Aorta (tissue), 5 donors: ENCODE measurements at regions not wholly inside any gene's neighbourhood (a gene's known extent, or its start where the extent isn't known, plus 50 kb on each side); places are given as distances from the start of the nearest gene placed in this dataset.
"Not testable (repeated sequence)": the region's sequence is repeated elsewhere in the genome, so short reads cannot be mapped to it uniquely, and the experiment has no call there.

ENCODE experiments used
- ATAC-seq: fragments of 200-7000 bp; cut with Tn5 transposase; one replicate; pipeline ENCODE4 v1.9.1; 2022; ENCODE audit warnings: moderate library complexity; ENCODE audit not compliant: low FRiP score
- DNase-seq, 2 donors: peaks; one replicate each; pipeline ENCODE4 v3.0.0-alpha.2; 2020
- H3K27ac ChIP-seq, 2 donors: one replicate each; pipeline ENCODE4 v1.5.1; 2013; ENCODE audit warnings: low read length in 2 of 2, mild to moderate bottlenecking in 2 of 2, moderate library complexity in 2 of 2, control low read depth in 1 of 2, inconsistent platforms in 1 of 2, low read depth in 1 of 2
- H3K27me3 ChIP-seq, 2 donors: one replicate each; pipeline ENCODE4 v1.6.1; 2013; ENCODE audit warnings: control low read depth in 1 of 2, low read length in 1 of 2, mild to moderate bottlenecking in 1 of 2, moderate library complexity in 1 of 2; ENCODE audit not compliant: insufficient read depth in 2 of 2, control insufficient read depth in 1 of 2
- H3K36me3 ChIP-seq, 2 donors: one replicate each; pipeline ENCODE4 v1.6.1; 2013; ENCODE audit warnings: control low read depth in 1 of 2, low read length in 1 of 2, mild to moderate bottlenecking in 1 of 2; ENCODE audit not compliant: insufficient read depth in 2 of 2, control insufficient read depth in 1 of 2
- H3K4me1 ChIP-seq, 2 donors: one replicate each; pipeline ENCODE4 v1.6.1; 2013; ENCODE audit warnings: low read length in 2 of 2, control low read depth in 1 of 2, mild to moderate bottlenecking in 1 of 2, moderate library complexity in 1 of 2; ENCODE audit not compliant: insufficient read depth in 2 of 2, control insufficient read depth in 1 of 2
- H3K4me3 ChIP-seq, 2 donors: one replicate each; pipeline ENCODE4 v1.5.1; 2013; ENCODE audit warnings: low read length in 2 of 2, control low read depth in 1 of 2, mild to moderate bottlenecking in 1 of 2
- H3K9me3 ChIP-seq: one replicate; pipeline ENCODE4 v1.6.1; 2013; ENCODE audit warnings: mild to moderate bottlenecking, low read length; ENCODE audit not compliant: control insufficient read depth
- WGBS, 2 donors: extraction: QIAGEN DNeasy Blood & Tissue Kit; methylation state at CpG; one replicate each; pipeline ENCODE4 v1.1.7; 2013; 5-methylcytosine and 5-hydroxymethylcytosine counted together
- intact Hi-C, 2 donors: fragments of 100-400 bp; cut with DNase I; formaldehyde crosslinking; loops; one replicate each; pipeline versions ENCODE4 v1.14.2 to v1.15.0; 2022
- donor health status: healthy with polysubstance abuse.
- donor health status: Bipolar disorder and iron deficiency.
- donor health status: DM: no; HTN: no; CAD: no.
- donor health status: DM: no; HTN: no; CAD: no.
- donor health status: DM: yes; HTN: yes; CAD: no.

DNA sequence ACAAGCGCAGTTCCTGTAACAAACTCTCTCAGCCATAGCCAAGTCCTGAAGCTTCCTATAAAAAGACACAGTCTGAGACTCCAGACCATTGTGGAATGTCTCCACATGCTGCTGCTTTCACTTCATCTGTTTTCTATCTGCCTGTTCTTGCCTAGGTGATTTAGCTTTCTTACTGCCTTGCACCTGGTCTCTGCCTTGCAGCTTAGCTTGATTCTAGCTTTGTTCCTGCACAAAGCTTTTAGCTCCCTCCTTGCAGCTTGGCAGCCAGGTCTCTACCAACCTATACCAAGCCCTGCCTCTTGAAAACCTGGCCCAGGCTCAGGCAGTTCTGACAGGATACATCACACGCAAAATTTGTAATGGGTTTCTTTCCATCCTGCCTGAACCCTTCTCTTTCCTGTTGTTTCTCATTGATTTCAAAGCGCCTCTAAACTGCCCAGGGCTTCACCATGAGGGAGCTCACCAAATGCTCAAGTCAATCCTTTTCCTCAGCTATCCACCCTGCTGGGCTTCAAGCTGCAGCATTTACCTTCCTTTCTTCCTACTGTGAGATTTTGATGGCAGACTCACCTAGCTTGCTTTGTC is 941.3 kb upstream of the NXPH2 start:
- Histone ChIP-seq H3K9me3 (no peaks in the 10 kb centered on the region), H3K4me3 (no peak overlapping the region), H3K36me3 (no peaks in the 10 kb centered on the region), H3K4me1 (no peaks in the 10 kb centered on the region), H3K27ac (no peak overlapping the region), H3K27me3 (no peaks in the 10 kb centered on the region)
- intact Hi-C loops, result no loop called here
- DNase-seq, result no peak
- ATAC-seq, result no peak
- WGBS, 2 donors, result 24 to 48% methylated on average over 3 of the region's 3 CpGs

DNA sequence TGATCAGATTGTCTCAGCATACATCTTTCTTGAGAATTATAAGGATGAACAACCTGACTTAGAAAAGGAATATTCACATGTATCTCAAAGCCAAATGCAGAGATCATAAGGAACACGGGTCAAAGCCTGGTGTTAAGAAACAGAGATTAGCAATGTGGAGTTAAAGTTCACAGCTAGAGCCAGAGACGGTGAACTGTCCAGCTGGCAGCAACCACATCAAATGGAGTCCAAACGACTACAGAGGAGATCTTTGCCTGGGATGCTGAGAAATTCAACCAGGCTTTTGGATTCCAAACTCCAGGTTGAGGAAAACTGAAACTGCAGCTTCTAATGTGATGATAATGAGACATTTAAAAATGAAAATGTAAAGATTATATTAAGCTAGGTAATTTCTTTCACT is 939.9 kb upstream of the NXPH2 start:
- Histone ChIP-seq H3K36me3 (no peaks in the 10 kb centered on the region), H3K27me3 (no peaks in the 10 kb centered on the region), H3K4me1 (no peaks in the 10 kb centered on the region), H3K27ac (no peak overlapping the region), H3K4me3 (no peak overlapping the region), H3K9me3 (no peaks in the 10 kb centered on the region)
- DNase-seq (no peak), ATAC-seq (no peak)
- intact Hi-C loops, result no loop called here
- 5 to 12% methylated on average over 3 of the region's 3 CpGs for WGBS, 2 donors

DNA sequence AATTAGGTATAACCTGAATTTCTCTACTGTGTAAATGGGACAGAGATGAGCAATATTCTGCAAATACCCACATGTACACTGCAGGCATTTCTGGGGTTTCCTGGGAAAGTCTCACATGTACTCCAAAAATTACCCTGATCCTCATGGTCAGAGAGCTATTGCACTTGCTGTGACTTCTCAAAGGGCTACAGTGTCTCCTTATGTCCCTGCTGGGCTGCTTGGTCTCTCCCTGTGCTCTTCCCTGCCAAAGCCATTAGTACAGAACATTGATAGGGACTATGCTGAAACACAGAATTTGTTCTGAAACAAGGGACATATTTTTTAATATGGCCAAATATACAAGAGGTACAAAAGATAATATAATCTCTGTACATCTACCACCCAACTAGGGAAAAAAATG is 924.4 kb upstream of the NXPH2 start:
- H3K36me3 ChIP-seq, result no peaks in the 10 kb centered on the region
- ATAC-seq, result no peak
- H3K27ac ChIP-seq, result no peak overlapping the region
- intact Hi-C loops, result no loop called here
- H3K4me3 ChIP-seq, result no peak overlapping the region
- H3K4me1 ChIP-seq, result no peaks in the 10 kb centered on the region
- DNase-seq, result no peak
- no peaks in the 10 kb centered on the region for H3K27me3 ChIP-seq
- H3K9me3 ChIP-seq, result peaks cover 1% of the 10 kb centered on the region

DNA sequence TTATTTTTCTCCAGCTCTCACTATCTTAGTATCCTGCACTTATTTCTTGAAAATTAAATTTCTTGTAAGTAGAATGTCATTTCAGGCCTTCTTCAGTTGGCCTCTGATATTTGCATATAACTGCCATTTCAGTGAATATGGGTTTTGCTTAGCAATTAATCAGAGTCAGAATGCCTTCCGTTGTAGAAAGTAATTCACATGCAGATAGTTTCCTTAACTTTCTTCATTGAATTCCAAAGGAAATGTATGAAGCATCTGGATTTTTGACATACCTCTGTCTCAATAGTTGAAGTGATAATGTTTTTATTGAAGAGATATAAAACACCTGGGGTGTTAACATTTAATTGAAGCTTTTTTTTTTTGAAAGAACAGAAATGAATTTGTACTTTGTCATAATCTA is 914.1 kb upstream of the NXPH2 start:
- intact Hi-C loops, result no loop called here
- no peak for DNase-seq
- 23 to 27% methylated on average over 1 of the region's 1 CpG for WGBS, 2 donors

DNA sequence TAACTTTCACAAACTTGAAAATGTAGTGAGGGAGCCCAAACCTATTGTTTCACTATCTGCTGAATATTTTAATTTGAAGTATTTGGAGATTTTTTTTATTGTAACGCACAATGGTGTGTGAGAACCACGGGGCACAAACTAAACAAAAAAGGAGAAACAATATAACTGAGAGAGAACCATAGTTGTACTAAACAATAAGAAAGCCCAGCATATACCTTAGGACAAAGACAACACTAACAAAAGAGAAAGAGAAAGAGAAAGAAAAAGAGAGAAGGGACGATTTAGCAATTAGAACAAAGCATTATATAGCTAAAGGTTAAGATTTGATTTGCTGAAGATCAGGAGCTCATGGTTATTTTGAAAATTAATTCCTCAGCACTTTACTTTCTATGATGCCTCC is 906.0 kb upstream of the NXPH2 start:
- no peaks in the 10 kb centered on the region for H3K36me3 ChIP-seq
- no peaks in the 10 kb centered on the region for H3K4me1 ChIP-seq
- DNase-seq (no peak), ATAC-seq (no peak)
- WGBS, 2 donors, result 80 to 84% methylated on average over 3 of the region's 3 CpGs
- no peaks in the 10 kb centered on the region for H3K27me3 ChIP-seq
- H3K4me3 ChIP-seq, result no peak overlapping the region
- H3K27ac ChIP-seq, result no peak overlapping the region
- H3K9me3 ChIP-seq, result no peaks in the 10 kb centered on the region
- intact Hi-C loops, result no loop called here

More for the DNA sequence above, 914.1 kb upstream of the NXPH2 start:
- Histone ChIP-seq H3K4me3 (no peak overlapping the region), H3K36me3 (no peaks in the 10 kb centered on the region), H3K9me3 (no peaks in the 10 kb centered on the region), H3K27ac (no peak overlapping the region), H3K4me1 (no peaks in the 10 kb centered on the region), H3K27me3 (no peaks in the 10 kb centered on the region)
- no peak for ATAC-seq

DNA sequence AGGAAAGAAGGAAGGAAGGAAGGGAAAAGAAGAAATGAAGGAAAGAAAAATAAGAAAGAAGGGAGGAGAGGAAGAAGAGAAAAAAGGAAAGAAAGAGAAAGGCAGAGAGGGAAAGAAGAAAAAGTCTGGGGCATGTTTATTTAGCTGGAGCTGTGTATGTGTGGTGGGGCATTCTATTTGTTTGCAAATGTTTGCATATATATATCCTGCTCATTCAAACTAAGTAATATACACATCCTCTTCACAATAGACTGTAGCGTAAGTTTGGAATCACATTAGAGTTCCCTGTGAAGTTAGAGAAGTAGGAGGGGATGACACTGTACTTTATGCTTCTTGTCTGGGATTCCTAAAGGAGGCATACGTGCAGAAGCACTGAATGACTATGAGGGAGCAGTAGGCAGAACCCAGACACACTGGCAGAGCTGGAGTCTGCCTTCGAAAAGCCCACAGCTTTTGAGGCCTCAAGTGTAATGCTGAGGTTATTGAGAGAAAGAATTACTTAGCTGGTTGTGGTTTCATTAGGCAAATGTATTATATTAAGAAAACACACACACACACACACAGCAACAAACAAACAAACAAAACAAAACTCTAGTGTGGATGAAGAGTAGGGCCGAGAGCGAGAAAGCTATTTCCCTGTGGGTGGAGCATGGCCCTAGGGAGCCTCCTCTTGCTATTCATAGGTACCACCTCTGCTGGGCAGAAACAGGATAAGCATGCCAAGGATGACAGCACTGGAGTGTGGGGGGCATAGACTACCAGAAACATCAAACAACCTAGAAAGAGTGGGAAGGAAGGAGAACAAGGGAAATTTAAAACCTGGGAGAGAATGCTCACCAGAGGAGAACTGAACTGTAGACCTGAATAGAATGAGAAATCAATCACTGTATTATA is 905.1 kb upstream of the NXPH2 start:
- H3K4me3 ChIP-seq, result no peak overlapping the region
- no peaks in the 10 kb centered on the region for H3K4me1 ChIP-seq
- H3K36me3 ChIP-seq, result no peaks in the 10 kb centered on the region
- intact Hi-C loops, result no loop called here
- no peak for ATAC-seq
- H3K27me3 ChIP-seq, result no peaks in the 10 kb centered on the region
- DNase-seq, result no peak
- no peaks in the 10 kb centered on the region for H3K9me3 ChIP-seq
- 64 to 70% methylated on average over 5 of the region's 5 CpGs for WGBS, 2 donors
- H3K27ac ChIP-seq, result no peak overlapping the region

DNA sequence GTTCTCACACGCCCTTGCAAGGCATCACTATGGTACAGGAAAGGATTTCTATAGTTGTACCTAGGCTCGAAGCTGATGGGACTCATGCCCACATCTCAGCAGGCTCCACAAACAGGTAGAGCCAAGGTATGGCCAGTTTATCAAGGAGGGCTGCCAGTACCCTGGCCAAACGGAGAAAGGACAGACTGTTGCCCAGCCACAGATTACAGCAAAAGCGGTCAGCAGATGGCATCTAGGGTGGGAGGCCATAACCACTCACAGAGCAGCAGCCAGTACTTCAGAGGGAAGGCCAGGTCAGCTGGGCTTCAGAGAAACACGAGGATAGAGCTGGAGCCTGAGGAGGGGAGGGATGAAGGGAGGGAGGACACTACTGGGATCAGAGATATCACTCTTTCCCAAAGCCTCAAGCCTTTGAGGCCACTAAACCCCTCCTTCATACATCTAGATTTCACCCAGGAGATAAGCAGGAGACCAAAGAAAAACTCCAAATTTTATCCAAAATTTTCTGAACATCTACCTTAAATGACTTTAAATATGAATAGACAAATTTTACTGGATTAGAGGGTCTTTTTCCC is 904.2 kb upstream of the NXPH2 start:
- ATAC-seq, result no peak

DNA sequence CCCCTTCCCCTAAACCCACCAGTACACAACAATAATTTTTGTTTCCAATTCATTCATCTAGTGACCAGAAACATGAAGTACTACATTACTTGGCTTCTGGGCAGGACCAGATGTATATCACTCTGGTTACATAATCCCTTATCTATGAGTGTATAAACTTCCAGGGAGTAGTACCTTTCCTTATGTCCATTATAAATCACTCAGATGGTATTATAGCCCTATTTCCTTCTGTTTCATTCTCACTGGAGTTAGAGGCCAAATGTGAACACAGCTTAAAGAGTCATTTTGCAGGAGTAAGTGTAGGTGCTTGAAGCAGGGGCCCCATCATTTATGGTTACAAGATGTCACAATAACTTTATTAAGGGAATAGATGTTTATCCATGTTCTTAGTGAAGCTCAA is 894.4 kb upstream of the NXPH2 start:
- no peaks in the 10 kb centered on the region for H3K36me3 ChIP-seq
- H3K27me3 ChIP-seq, result no peaks in the 10 kb centered on the region
- DNase-seq (no peak), ATAC-seq (no peak)
- intact Hi-C loops, result no loop called here
- H3K4me1 ChIP-seq, result no peaks in the 10 kb centered on the region
- H3K9me3 ChIP-seq, result no peaks in the 10 kb centered on the region
- H3K4me3 ChIP-seq, result no peak overlapping the region
- H3K27ac ChIP-seq, result no peak overlapping the region

More for the DNA sequence above, 904.2 kb upstream of the NXPH2 start:
- DNase-seq, result no peak
- Histone ChIP-seq H3K27ac (no peak overlapping the region), H3K27me3 (no peaks in the 10 kb centered on the region), H3K4me1 (no peaks in the 10 kb centered on the region), H3K36me3 (no peaks in the 10 kb centered on the region), H3K4me3 (no peak overlapping the region), H3K9me3 (no peaks in the 10 kb centered on the region)
- WGBS, 2 donors, result 77% methylated on average over 5 of the region's 5 CpGs
- intact Hi-C loops, result no loop called here

DNA sequence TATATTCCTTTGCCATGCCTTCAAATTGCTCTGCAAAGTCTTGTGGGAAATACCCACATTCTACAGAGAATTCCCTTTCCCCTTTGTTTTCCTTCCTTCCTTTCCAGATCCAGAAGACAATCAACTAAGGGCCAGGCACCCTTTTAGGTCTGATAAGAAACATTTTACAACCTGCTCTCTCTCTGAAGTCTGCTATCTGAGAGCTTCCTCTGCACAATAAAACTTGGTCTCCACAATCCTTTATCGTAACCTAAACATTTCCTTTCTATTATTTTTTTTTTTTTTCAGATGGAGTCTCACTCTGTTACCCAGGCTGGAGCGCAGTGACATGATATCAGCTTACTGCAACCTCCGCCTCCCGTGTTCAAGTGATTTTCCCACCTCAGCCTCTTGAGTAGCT is 893.3 kb upstream of the NXPH2 start:
- H3K27me3 ChIP-seq, DNase-seq, H3K36me3 ChIP-seq, intact Hi-C loops, H3K9me3 ChIP-seq, H3K4me1 ChIP-seq, H3K4me3 ChIP-seq, ATAC-seq, H3K27ac ChIP-seq: not testable (repeated sequence)
- 82 to 92% methylated on average over 4 of the region's 4 CpGs for WGBS, 2 donors
